Fibroblast of skin of scalp (primary cell): ENCODE measurements at regions not wholly inside any gene's neighbourhood (a gene's known extent, or its start where the extent isn't known, plus 50 kb on each side); places are given as distances from the start of the nearest gene placed in this dataset.
A peak's percentile ranks its signal among the peaks of the same experiment; 100 is the strongest.

ENCODE experiments used
- DNase-seq: peaks from one replicate; pipeline ENCODE4 v3.0.0-alpha.2; 2013

DNA sequence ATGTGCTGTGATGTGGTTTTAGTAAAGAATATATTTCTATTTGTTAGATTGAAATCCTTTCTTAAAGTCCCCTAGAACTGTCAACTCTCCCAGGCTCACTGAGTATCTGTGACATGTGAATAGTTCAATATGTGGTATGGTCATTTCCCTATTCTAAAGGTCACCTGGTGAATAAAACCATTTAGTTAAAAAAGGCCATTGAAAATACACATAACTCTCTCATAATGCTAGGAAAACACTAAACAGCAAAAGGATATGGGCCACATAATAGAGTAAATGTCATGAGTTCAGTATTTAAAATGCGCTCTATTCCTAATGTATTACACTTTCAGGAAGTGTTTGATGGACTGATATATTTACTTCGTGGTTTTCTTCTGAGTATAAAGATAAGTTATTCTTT is 420.9 kb upstream of the JAG1 start:
- no peak for DNase-seq

DNA sequence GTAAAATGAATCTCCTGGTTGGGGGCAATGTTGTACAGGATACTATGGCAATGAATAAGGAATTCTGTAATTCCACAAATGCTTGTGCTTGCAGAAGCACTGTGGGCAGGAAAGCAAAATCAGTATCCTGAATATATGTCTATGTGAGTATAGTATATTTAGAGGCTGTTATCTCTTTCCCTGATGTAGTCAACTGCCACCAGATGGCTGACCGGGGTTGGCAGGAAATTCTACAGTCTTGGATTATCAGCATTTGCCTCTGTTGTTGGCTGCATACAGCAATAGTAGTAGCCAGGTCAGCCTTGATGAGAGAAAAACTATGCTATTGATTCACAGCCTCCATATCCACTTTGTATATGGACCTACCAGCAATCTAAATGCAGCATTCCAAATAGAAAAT is 425.1 kb upstream of the JAG1 start:
- DNase-seq: no peak

DNA sequence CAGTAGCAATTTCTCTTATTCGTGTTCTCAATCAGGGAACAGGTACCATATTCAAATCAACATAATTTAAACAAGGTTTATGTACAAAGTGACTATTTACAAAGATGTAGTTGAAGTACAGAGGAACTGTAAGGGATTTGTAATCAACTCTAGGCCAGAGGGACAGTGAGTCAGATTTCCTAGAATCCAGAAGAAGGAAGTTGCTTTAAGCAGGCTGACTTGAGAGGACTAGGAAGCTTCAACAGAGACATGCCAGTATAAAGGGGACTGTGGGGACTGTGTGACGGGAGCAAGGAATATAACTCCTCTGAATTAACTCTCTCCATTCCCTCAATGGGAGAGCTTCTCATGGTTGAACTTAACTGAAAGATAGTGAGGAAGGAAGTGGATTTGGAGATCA is 427.4 kb upstream of the JAG1 start:
- DNase-seq: peak; percentile 29

DNA sequence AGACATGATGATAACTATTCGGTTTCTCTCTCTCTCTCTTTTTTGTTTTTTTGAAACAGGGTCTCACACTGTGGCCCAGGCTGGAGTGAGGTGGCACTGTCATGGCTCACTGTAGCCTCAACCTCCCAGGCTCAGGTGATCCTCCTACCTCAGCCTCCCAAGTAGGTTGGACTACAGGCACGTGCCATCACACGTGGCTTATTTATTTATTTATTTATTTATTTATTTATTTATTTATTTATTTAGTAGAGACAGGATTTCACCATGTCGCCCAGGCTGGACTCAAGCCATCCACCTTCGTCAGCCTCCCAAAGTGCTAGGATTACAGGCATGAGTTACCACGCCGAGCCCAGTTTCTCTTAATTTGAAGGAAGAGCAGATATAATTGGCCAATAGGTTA is 427.9 kb upstream of the JAG1 start:
- no peak for DNase-seq

DNA sequence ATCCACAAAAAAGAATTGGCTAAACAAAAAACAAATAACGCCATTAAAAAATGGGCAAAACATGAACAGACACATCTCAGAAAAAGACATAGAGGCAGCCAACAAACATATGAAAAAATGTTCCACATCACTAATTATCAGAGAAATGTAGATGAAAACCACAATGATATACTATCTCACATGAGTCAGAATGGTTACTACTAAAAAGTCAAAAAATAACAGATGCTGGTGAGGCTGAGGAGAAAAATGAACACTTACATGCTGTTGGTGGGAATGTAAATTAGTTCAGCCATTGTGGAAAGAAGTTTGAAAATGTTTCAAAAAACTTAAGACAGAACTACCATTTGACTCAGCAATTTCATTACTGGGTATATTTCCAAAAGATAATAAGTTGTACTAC is 430.1 kb upstream of the JAG1 start:
- peak; percentile 69 for DNase-seq

DNA sequence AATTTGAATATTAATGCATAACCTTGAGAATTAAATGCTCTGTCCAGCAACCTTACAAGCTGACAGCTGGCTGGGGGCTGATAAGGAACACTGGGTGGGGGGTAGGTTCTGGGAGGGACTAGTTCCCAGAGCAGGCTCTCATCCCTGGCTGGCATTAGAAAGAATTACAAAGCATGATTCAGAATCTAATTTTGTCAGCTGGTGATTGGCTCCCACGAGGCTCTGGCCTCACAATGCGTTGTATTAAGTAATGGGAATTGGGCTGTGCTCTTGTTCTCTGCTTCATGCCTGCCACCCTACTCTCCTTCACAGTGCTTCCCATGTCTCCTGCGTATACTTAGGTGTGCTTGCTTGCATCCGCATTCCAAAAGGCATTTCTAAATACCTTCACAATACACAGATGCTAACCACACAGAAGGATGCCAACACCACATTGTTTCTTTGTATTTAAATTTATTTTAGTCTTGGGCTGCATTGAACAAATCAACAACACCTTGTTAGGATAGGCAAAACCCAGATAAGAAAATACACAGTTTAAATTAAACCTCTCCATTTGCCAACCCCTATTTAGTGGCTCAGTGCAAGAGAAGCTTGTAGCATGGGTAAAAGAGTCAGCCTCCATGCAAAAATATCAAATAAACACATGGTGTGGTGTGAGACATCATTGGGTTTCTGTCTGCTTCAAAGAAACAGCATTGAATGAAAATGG is 434.5 kb upstream of the JAG1 start:
- peak; percentile 52 for DNase-seq

DNA sequence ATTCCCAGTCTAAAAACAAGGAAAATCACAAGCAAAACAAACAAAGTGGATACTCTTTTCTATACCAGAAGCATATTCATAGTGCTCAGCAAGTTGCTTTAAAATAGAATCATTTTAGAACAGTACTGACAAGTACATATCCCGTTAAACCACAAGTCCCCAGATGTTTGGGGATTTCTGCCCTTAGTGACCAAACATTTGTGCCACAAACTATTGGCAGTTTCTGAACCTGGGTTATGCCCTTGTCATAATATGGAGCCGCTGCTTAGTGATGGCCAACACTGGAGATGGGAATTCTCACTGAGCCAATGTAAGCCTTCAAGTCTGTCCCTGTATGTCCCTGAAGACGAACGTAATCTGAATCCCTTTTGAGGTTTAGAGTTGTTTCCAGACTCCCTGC is 436.7 kb upstream of the JAG1 start:
- no peak for DNase-seq

DNA sequence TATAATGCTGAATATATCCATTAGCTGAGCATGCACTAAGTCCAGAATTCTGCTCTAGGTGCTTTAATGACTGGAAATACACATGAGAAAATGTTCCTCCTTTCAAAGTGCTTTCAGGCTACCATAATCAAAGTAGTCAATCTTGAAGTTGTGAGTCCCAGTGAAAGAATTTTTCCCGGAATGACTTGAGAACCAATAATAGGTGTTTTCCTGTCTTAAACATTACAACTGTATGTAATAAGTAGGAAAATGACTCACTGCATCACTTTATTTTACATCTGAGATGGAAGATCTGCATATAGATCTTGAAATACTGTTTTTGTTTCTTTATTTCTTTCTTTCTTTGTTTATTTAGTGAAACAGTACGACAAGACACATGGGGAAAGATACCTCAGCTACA is 437.4 kb upstream of the JAG1 start:
- peak; percentile 43 for DNase-seq

DNA sequence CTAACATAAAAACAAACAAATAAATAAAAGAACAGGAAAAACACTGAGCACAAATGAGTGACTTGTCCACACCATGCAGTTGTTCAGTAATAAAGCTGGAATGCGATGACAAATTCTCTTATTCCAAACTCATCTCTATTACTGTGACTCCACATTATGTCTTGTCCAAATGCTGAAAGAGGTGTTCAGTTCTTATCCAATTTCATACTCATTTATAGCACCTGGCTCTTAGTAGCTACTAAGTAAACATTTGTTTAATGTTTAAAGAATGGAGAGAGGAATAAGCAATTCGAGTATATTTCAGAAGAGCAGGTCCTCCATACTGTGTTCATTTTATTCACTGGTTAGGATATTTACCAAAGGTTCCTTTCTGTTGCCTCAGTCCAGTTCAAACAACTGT is 439.0 kb upstream of the JAG1 start:
- no peak for DNase-seq

DNA sequence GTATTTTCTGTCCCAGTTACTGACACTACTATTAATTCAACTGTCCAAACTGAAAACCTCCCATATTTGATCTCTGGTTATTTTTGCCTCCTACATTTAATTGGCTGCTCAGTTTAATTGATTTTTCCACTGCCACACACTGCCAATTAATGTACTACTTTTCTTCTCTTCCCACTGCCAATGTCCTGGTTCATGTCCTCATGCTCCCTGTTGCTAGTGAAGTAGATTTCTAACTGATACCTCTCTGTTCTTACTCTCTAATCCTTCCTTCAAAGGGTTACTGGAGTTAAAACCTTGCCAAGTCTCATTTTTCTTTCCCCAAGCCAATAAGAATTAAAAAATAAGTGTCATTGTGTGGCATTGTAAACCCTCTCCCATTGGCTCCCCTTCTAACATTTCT is 440.6 kb upstream of the JAG1 start:
- no peak for DNase-seq

DNA sequence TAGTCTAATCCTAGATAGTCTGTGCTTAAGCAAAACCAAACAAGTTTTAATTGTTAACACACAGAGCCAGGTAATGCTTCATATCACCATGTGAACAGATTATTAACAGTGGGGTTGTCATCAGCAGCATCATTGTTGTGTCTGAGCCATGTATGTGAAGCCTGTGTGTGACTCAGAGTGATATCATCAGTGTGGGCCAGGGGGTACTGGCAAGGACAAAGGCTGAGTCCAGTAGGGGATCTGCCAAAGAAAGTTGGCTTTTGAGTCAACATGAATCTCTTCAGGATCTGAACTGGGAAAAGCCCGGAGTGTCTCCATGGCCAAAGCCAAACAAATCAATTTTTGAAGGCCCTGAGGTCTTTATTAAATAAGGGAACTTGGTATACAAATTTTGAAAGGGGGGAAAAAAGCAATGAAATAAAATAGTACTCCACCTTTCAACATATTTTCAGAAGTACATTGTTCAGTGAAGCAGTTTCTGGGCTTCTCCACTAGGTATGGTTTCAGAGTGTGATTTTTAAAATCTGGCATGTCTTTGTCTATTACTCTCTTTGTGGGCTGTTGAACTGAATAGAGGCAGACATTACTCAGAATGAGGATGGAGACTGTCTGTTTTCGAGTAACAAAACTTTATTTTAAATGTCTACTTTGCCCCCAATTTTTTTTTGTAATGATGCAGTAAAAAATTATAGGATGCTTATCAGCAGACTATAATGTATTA is 444.2 kb upstream of the JAG1 start:
- peak; percentile 86 for DNase-seq

DNA sequence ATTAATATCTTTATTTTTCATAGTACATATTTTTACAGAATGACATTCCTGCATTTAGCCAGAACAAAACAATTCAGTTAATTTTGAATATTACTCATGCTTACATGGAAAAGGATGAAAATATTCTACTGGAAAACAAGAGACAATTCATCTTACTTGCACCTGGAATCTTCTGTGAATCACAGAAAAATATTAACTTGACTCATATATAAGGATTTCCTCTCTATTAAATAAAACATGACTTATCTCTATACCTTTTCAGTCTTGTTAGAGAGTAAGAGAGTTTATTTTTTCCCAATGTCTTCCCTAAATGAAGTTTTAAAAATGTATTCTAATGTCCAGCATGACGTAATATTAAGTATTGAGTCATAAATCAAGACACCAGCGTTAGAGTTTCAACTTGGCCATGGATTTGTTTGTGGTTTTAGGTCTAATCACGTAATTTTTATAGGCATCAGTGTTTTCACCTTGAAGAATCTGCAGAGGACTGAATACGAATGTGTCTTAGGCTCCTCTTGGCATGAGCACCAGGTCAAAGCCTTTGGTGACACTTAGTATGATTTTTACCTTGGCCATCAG is 445.1 kb upstream of the JAG1 start:
- peak; percentile 34 for DNase-seq

DNA sequence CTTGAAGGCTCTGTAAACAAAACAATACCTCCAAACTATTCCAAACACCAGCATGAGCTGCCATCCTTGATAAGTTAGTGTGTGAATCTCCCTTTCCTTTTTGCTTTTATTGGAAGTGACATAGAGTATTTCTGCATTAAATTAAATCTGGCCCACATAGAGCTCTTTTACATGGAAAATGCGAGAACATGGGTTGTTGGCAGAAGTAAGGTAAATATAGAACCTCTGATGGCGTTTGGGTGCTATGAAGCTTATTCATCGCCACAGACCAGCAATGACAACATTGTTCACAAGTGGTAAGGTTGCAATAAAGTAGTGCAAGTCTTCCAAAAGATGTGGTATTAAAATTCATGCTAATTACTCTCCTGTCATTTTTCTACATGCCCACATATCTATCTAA is 445.8 kb upstream of the JAG1 start:
- DNase-seq: peak; percentile 59

DNA sequence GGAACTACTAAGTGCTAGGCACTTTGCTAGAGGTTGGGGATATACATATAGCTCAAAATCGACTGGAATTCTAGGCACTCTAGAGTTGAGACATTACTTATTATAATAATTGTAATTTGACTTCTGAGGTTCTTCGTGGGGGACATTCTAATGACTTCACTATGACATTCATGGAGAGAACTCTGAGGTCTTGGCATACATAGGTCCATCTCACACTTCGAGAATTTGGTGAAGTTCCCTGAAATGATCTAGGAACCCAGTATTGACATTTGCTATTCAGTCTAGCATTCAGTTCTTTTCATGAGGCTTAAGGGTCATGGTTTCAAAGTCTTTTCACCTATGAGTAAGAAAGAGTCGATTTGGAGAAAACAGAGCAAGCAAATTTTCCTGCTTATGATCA is 446.6 kb upstream of the JAG1 start:
- DNase-seq: peak; percentile 86

DNA sequence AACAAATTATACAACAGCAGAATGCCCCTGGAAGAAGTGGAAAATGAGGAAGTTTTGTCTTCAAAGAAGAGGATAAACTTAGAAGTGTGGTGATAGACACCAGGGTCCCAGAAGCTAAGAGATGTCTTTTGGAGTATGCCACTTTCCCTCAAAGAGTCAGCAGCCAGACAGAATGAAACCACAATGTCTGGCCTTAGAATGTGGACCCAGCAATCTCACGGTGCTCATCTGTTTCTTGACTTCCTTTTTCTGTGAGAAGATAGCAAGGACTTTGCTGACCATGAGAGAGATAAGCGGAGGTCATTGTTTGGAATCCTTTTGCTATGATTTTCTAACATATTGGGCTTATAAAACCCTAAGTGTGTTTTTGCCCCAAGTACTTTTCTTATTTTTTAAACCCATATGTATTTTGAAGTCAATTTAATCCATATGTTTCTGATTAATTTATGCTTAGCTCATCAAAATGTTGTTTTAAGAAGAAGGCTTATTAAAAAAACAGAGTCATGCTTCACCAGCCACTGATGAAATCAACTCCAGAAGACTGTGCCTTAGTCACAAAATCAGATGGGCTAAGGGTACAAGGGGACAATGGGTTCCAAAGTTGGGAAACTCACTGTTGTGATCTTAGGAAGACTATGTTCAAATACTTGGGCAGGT is 451.2 kb upstream of the JAG1 start:
- peak; percentile 76 for DNase-seq

DNA sequence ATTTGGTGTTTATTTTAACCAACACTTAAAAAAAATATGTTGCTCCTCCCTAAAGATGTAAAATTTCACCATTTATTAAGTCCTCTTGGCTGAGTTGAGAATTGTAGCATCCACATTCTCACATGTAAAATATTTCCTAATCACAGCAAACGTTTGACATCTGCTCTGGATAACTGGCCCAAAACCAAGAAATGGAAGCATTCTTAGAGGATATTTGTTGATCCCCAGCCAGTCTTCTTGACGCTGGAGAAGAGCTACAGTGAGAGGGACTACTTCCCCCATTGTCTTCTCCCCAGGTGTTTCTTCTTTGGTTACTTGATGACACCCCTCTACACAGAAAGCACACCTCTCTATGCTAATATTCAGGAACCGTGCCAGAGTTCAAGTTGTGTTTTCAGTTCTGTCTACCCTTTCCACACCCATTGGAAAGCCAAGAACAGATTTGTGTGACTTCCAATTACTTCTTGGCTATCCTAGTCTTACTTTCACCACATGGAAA is 454.5 kb upstream of the JAG1 start:
- DNase-seq: peak; percentile 90

DNA sequence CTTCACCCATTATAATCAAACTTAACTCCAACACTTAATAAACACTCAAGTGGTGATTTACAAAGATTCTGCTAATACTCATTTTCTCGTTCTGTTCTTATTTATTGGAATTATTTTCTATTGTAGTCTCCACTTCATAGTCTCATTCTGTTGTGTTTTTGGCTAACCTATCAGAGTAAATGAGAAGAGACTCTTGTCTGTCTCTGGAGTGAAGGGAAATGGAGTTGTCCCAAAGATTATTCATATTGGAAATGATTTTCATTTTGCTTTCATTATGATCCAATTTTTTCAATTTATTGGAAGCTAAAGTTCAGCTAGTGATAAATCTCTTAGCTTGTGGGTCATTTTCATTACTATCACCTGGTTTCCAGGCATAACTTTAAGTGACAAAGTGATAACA is 454.9 kb upstream of the JAG1 start:
- DNase-seq: no peak

DNA sequence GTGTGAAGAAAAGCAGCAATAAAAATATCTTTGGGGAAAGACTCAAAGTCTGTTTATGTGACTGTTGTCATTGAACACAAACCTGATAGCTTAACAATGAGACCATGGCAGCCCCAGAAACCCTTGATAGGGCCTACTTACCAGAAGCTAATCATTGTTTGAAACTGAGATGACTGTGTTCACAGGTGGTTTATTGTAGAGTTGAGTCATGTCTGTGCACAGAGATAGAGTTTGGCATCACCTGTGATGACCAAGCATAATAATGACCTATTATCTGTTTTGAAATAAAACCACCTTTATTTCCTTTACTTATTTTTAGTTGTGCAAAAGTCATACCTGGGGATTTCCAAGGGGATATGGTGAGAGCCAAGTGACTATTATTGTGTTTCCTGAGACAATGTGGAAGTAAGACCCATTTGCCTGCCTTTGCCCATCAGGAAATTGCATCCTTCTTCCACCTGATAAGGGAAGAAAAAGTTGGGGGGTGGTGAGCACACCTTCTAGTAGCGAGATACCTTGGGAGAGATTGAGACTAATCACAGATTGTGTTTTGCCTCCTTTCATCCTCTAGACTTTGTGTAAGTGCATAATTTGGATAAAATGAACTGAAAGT is 456.9 kb upstream of the JAG1 start:
- no peak for DNase-seq

DNA sequence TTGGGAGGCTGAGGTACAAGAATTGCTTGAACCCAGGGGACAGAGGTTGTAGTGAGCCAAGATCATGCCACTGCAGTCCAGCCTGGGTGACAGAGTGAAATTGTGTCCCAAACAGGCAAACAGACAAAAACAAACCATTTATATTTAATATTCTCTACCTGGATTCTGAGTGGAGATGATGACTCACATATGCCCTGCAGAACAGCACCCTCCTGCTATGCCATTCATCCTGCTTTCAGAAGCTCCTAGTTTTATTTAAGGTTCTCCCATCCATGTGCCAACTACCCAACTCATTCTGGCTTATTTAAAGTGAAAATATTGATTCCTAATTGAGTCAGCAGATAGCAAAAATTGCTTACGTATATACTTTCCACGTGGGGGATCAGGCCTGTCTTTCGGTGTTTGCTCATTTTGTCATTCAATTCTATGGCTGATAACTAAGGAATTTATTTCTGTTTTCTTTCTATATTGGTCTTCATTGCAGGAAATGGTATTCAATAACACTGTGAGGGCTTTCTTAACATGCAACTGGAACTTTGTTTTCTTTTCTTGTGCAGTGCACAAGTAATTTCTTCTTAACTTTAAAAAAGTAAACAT is 459.1 kb upstream of the JAG1 start:
- peak; percentile 78 for DNase-seq

DNA sequence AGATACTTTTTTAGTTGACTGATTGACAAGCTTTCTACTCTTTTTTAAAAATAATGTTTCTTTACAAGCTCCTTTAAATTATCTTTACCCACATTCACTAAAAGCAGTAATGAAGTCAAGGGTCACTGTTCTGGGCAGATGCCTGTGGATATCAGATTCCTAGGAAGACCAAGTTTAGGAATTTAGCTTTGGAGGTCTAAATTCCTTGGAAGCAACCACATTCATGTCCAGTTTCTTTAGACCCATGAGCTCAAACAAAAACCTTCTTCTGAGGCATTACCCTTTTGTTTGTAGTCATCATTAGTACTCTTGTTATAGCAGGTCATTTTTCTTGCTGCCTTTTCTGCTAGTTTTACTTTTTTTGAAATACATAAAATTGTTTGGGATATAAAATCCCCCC is 462.9 kb upstream of the JAG1 start:
- peak; percentile 78 for DNase-seq

DNA sequence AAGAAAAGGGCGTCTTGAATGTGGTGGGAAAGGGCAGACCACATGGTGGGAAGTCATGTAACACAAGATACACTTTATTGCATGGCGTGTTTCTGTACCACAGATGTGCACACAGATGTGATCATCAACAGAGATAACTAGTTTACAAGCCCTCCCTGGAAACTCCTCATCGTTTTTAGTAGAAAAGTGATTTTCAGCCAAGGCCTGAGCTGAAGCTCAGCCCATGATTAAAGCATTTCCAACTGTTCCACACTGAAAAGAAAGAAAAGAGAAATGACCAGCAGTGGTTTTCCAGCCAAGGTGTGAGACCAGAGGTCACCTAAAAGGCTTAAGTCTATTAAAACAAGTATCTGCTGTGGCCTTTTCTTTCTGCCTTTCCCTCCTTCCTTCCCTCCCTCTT is 463.9 kb upstream of the JAG1 start:
- DNase-seq: no peak

DNA sequence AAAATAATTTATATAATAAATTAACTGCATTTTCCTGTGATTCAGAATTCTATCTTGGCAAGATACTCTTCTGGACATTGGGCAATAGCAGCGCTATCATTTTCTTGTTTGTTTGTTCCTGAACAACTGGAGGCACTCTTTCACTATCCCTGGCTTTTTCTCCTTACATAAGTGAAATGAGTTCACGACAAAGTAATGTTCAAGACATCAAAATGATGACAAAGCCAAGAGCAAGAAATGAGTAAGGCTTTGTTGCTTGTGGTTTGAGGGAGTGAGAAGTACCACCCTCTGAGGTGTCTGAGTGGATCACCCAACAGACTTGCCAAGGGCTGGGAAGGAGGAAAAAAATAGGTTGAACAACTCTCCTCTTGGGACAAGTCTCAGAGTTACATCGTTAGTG is 466.6 kb upstream of the JAG1 start:
- DNase-seq: peak; percentile 93

DNA sequence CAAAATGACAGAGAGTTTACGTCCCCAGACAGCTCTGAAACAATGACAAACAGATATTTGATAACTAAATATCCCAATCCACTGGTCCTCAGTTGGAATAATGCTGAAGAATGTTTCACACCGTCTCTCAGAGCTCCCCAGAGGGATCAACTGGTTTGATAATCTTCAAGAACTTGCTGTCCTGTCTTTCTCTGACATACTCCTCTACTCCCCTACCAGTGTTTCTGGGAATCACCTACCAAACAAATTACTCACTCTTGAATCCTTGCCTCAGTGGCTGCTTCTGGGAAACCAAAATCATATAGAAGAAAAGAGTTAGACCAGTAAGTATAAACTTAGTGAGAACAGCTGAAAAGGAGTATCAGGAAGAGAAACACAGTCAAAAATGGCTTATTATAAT is 469.7 kb upstream of the JAG1 start:
- DNase-seq: peak; percentile 76
